GM12878 (cell line): ENCODE measurements at regions not wholly inside any gene's neighbourhood (a gene's known extent, or its start where the extent isn't known, plus 50 kb on each side); places are given as distances from the start of the nearest gene placed in this dataset.

Experiments used
- ATAC-seq: fragments of 200-7000 bp; cut with Tn5 transposase; 3 replicates; pipeline ENCODE4 v1.9.1; 2020; ENCODE audit warnings: mild to moderate bottlenecking, moderate library complexity
- BruUV-seq: library from RNA; stranded (reverse); fragments of 400-500 nt; replicated peaks from 2 replicates; lab custom pipeline; 2021; lab: Mats Ljungman, UMichigan
- CTCF ChIA-PET: fragments of 300-600 bp; sonication (Branson Sonifier 250); formaldehyde crosslinking; extraction: SDS; loops from one replicate; lab custom pipeline; 2021; ENCODE audit warnings: inconsistent platforms; lab: Yijun Ruan, JAX
- POLR2A ChIA-PET: fragments of 350-600 bp; formaldehyde crosslinking; extraction: SDS; loops from one replicate; lab custom pipeline; 2021; ENCODE audit warnings: inconsistent platforms; lab: Charles Lee
- RAD21 ChIA-PET: fragments of 300-600 bp; sonication (Branson Sonifier 250); formaldehyde crosslinking; loops from one replicate; lab custom pipeline; 2023; ENCODE audit warnings: antibody characterized with exemption; ENCODE audit not compliant: unreplicated experiment; lab: Charles Lee
- SMC1A ChIA-PET: fragments of 300-600 bp; sonication (Branson Sonifier 250); formaldehyde crosslinking; loops from one replicate; lab custom pipeline; 2023; ENCODE audit not compliant: unreplicated experiment, uncharacterized antibody; lab: Charles Lee
- DNase-seq: peaks from one replicate; pipeline ENCODE4 v3.0.0-alpha.2; 2011; ENCODE audit warnings: low read depth, low spot score
- FAIRE-seq: peaks from 3 replicates; lab custom pipeline; 2011; peaks lifted over from hg19 to GRCh38; lab: Jason Lieb, UNC
- H2AFZ ChIP-seq: 2 replicates; pipeline ENCODE4 v1.6.0; 2011; ENCODE audit warnings: low read depth, low read length, control low read depth; ENCODE audit not compliant: control insufficient read depth
- H3K27ac ChIP-seq: 2 replicates; pipeline ENCODE4 v1.5.1; 2011; ENCODE audit warnings: control low read depth; ENCODE audit not compliant: control insufficient read depth, insufficient read depth
- H3K27me3 ChIP-seq, 2 experiments: replicated peaks in 1 of 2; 2 replicates each; pipeline versions ENCODE4 v1.6.0 to v1.6.1; 2011; ENCODE audit warnings: low read length in 1 of 2; ENCODE audit not compliant: control insufficient read depth in 2 of 2, insufficient read depth in 2 of 2
- H3K36me3 ChIP-seq, 2 experiments: 2 replicates each; pipeline ENCODE4 v1.5.1; 2011; ENCODE audit warnings: low read length in 1 of 2; ENCODE audit not compliant: control insufficient read depth in 2 of 2, insufficient read depth in 2 of 2
- H3K4me1 ChIP-seq: 2 replicates; pipeline ENCODE4 v1.6.1; 2011; ENCODE audit warnings: mild to moderate bottlenecking, low read length, moderate library complexity, mixed read lengths; ENCODE audit not compliant: control insufficient read depth, insufficient read depth
- H3K4me2 ChIP-seq: 2 replicates; pipeline ENCODE4 v1.6.0; 2011; ENCODE audit warnings: control low read depth; ENCODE audit not compliant: control insufficient read depth, insufficient read depth
- H3K4me3 ChIP-seq: fragments of 200-600 bp; sonication (generic); 2 replicates; pipeline ENCODE4 v1.5.1; 2016
- H3K79me2 ChIP-seq: 2 replicates; pipeline ENCODE4 v1.6.0; 2011; ENCODE audit warnings: low read length; ENCODE audit not compliant: control insufficient read depth, insufficient read depth
- H3K9ac ChIP-seq: 2 replicates; pipeline ENCODE4 v1.8.0; 2011; ENCODE audit warnings: low read length, control low read depth, mixed read lengths; ENCODE audit not compliant: control insufficient read depth, insufficient read depth
- H3K9me3 ChIP-seq: replicated peaks from 3 replicates; pipeline ENCODE4 v1.5.1; 2011; ENCODE audit warnings: mild to moderate bottlenecking, low read length; ENCODE audit not compliant: control insufficient read depth, insufficient read depth
- H4K20me1 ChIP-seq: 2 replicates; pipeline ENCODE4 v1.6.0; 2011; ENCODE audit not compliant: control insufficient read depth, insufficient read depth
- CBX5 ChIP-seq: sonication (generic); IDR thresholded peaks from 2 replicates; pipeline ENCODE4 v1.6.1; 2016; ENCODE audit warnings: low read depth, moderate library complexity, mild to moderate bottlenecking, inconsistent platforms
- MEF2A ChIP-seq: IDR thresholded peaks from 2 replicates; pipeline ENCODE4 v1.6.1; 2011; ENCODE audit warnings: low read depth, mild to moderate bottlenecking, low read length, moderate library complexity; ENCODE audit not compliant: insufficient read depth
- PML ChIP-seq: IDR thresholded peaks from 2 replicates; pipeline ENCODE4 v1.6.1; 2012; ENCODE audit warnings: low read length, inconsistent platforms
- SMARCA5 ChIP-seq: fragments of 450-650 bp; IDR thresholded peaks from 2 replicates; pipeline ENCODE4 v1.6.1; 2017; ENCODE audit warnings: mild to moderate bottlenecking
- SUPT20H ChIP-seq: IDR thresholded peaks from 2 replicates; pipeline ENCODE4 v1.6.1; 2011; ENCODE audit warnings: low read depth, mild to moderate bottlenecking, low read length, moderate library complexity, borderline replicate concordance; ENCODE audit not compliant: control insufficient read depth
- ZZZ3 ChIP-seq: IDR thresholded peaks from 2 replicates; pipeline ENCODE4 v1.6.1; 2011; ENCODE audit warnings: low read depth; ENCODE audit not compliant: control insufficient read depth, insufficient read length
- WGBS: methylation state at CpG from one replicate; pipeline ENCODE4 v1.1.6; 2016; ENCODE audit warnings: low lambda C conversion rate; ENCODE audit not compliant: insufficient replicate concordance, insufficient coverage; ENCODE audit errors: missing lambda C conversion rate; 5-methylcytosine and 5-hydroxymethylcytosine counted together
- in situ Hi-C: fragments of 300-500 bp; cut with MboI; formaldehyde crosslinking; loops from 9 replicates; pipeline ENCODE4 v1.14.3; 2018; ENCODE audit warnings: mixed read lengths
- intact Hi-C: fragments of 100-400 bp; cut with micrococcal nuclease; formaldehyde crosslinking; loops from one replicate; pipeline ENCODE4 v1.14.2; 2022; ENCODE audit not compliant: unreplicated experiment
- TF ChIP-seq, protein P1 (sequence below): IDR thresholded peaks from 2 replicates; pipeline ENCODE4 v1.6.1; 2012; ENCODE audit warnings: low read depth, low read length, improper control_type of control experiment
- TF ChIP-seq, protein P2 (sequence below): fragments of 450-650 bp; IDR thresholded peaks from 2 replicates; pipeline ENCODE4 v1.6.1; 2017; ENCODE audit warnings: mild to moderate bottlenecking
- TF ChIP-seq, protein P3 (sequence below): IDR thresholded peaks from 2 replicates; pipeline ENCODE4 v1.6.1; 2012; ENCODE audit warnings: low read length, inconsistent platforms

DNA sequence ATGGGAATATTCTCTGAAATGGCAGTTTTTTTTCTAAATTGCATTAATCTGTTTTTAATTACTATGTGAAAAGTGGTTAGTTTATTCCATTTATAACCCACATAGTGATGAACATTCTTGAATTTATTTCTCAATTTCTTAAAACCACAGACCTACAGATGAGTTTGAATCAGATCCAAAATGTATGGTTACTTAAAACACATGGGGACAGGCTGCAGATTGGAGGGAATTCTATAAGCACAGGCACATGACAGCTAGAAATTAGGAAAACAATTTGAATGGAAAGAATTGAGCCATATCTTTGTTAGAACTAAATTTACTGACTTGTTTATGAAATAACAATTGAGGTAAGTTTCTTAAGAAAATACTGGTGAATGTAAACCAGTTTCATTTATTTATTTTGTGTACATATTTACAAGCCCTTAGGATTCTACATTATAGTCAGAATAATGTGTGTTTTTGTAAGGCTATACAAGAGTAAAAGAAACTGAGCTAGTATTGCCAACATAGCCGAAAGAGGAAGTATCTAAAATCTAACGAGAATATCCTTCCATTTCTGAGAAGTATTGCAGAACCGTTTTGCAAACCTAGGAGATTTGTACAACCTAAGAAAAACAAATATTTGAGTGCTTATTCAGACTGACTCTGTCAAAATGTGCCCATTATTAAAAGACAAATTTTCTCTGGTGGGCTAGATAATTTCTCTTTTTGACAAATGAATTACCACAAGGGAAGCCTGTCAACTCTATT lies 434.3 kb upstream of the SEMA3D start:
- no peak overlapping the region for H3K4me3 ChIP-seq
- no peak for ATAC-seq
- no peak for FAIRE-seq
- TF ChIP-seq CBX5: no peak
- no peak for TF ChIP-seq PML
- no peak for TF ChIP-seq MEF2A
- TF ChIP-seq, protein P1, sequence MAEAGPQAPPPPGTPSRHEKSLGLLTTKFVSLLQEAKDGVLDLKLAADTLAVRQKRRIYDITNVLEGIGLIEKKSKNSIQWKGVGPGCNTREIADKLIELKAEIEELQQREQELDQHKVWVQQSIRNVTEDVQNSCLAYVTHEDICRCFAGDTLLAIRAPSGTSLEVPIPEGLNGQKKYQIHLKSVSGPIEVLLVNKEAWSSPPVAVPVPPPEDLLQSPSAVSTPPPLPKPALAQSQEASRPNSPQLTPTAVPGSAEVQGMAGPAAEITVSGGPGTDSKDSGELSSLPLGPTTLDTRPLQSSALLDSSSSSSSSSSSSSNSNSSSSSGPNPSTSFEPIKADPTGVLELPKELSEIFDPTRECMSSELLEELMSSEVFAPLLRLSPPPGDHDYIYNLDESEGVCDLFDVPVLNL: no peak
- no peak for TF ChIP-seq SMARCA5
- no peak for TF ChIP-seq ZZZ3
- TF ChIP-seq, protein P2, sequence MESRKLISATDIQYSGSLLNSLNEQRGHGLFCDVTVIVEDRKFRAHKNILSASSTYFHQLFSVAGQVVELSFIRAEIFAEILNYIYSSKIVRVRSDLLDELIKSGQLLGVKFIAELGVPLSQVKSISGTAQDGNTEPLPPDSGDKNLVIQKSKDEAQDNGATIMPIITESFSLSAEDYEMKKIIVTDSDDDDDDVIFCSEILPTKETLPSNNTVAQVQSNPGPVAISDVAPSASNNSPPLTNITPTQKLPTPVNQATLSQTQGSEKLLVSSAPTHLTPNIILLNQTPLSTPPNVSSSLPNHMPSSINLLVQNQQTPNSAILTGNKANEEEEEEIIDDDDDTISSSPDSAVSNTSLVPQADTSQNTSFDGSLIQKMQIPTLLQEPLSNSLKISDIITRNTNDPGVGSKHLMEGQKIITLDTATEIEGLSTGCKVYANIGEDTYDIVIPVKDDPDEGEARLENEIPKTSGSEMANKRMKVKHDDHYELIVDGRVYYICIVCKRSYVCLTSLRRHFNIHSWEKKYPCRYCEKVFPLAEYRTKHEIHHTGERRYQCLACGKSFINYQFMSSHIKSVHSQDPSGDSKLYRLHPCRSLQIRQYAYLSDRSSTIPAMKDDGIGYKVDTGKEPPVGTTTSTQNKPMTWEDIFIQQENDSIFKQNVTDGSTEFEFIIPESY: no peak
- TF ChIP-seq, protein P3, sequence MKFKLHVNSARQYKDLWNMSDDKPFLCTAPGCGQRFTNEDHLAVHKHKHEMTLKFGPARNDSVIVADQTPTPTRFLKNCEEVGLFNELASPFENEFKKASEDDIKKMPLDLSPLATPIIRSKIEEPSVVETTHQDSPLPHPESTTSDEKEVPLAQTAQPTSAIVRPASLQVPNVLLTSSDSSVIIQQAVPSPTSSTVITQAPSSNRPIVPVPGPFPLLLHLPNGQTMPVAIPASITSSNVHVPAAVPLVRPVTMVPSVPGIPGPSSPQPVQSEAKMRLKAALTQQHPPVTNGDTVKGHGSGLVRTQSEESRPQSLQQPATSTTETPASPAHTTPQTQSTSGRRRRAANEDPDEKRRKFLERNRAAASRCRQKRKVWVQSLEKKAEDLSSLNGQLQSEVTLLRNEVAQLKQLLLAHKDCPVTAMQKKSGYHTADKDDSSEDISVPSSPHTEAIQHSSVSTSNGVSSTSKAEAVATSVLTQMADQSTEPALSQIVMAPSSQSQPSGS: no peak
- no peak for TF ChIP-seq SUPT20H
- WGBS: 3% methylated on average over 3 of the region's 3 CpGs
- no peaks in the 10 kb centered on the region for H3K36me3 ChIP-seq
- H2AFZ ChIP-seq: no peak overlapping the region
- ChIA-PET POLR2A (no interaction called here), SMC1A (no interaction called here), CTCF (no interaction called here), RAD21 (no interaction called here)
- DNase-seq: no peak
- no peak overlapping the region for H3K4me2 ChIP-seq
- no peak overlapping the region for H3K9ac ChIP-seq
- H4K20me1 ChIP-seq: no peaks in the 10 kb centered on the region
- no TSS peak for BruUV-seq
- H3K27me3 ChIP-seq: no peaks in the 10 kb centered on the region
- in situ Hi-C loops: no loop called here
- H3K27ac ChIP-seq: no peak overlapping the region
- H3K9me3 ChIP-seq: no peaks in the 10 kb centered on the region
- intact Hi-C loops: no loop called here
- no peaks in the 10 kb centered on the region for H3K79me2 ChIP-seq
- no peaks in the 10 kb centered on the region for H3K4me1 ChIP-seq
